Right atrium auricular region (tissue), 2 donors: ENCODE measurements at regions not wholly inside any gene's neighbourhood (a gene's known extent, or its start where the extent isn't known, plus 50 kb on each side); places are given as distances from the start of the nearest gene placed in this dataset.

Experiments
- DNase-seq: peaks from one replicate; pipeline ENCODE4 v3.0.0-alpha.2; 2019; ENCODE audit warnings: low spot score
- H3K27ac ChIP-seq, 2 donors: fragments of 200-600 bp; sonication (generic); 1 replicate in 1 of 2; 2 replicates in 1 of 2; pipeline ENCODE4 v1.5.1; 2016 to 2019
- H3K27me3 ChIP-seq, 2 donors: fragments of 200-600 bp; sonication (generic); one replicate each; pipeline versions ENCODE4 v1.5.1 to v1.6.0; 2017 to 2019
- H3K36me3 ChIP-seq: fragments of 200-600 bp; sonication (generic); one replicate; pipeline ENCODE4 v1.5.1; 2016
- H3K4me1 ChIP-seq, 2 donors: fragments of 200-600 bp; sonication (generic); one replicate each; pipeline versions ENCODE4 v1.5.1 to v1.6.0; 2017 to 2019
- H3K4me3 ChIP-seq, 2 donors: fragments of 200-600 bp; sonication (generic); 1 replicate in 1 of 2; 2 replicates in 1 of 2; pipeline ENCODE4 v1.5.1; 2017 to 2019; ENCODE audit warnings: mild to moderate bottlenecking in 1 of 2, moderate library complexity in 1 of 2
- H3K9me3 ChIP-seq, 2 donors: fragments of 200-600 bp; sonication (generic); one replicate each; pipeline ENCODE4 v1.5.1; 2019
- CTCF ChIP-seq, 2 donors: fragments of 200-600 bp; sonication (generic); IDR thresholded peaks; one replicate each; pipeline ENCODE4 v1.5.1; 2019; ENCODE audit warnings: antibody characterized with exemption in 2 of 2

GRCh38 chr5:25891691-25892090 is 1146.7 kb downstream of the CDH9 start:
- H3K4me1 ChIP-seq: no peaks in the 10 kb centered on the region
- H3K4me3 ChIP-seq: no peak overlapping the region
- H3K36me3 ChIP-seq: no peaks in the 10 kb centered on the region
- DNase-seq: no peak
- no peaks in the 10 kb centered on the region for H3K9me3 ChIP-seq
- no peaks in the 10 kb centered on the region for H3K27me3 ChIP-seq
- no peak overlapping the region for H3K27ac ChIP-seq
- no peak for TF ChIP-seq CTCF (IDR thresholded peaks at IDR 0.05)

- TF ChIP-seq CTCF (IDR thresholded peaks at IDR 0.05): no peak
- Histone ChIP-seq H3K4me3 (no peak overlapping the region), H3K4me1 (no peaks in the 10 kb centered on the region), H3K27ac (no peak overlapping the region), H3K36me3 (no peaks in the 10 kb centered on the region), H3K27me3 (no peaks in the 10 kb centered on the region), H3K9me3 (peaks cover 0 to 3% of the 10 kb centered on the region in 2 donors)
- no peak for DNase-seq
These were observed 1156.9 kb downstream of the CDH9 start for GRCh38 chr5:25881318-25882036.

GRCh38 chr5:25863811-25864210 is 1174.6 kb downstream of the CDH9 start:
- Histone ChIP-seq H3K27ac (no peak overlapping the region), H3K4me3 (no peak overlapping the region), H3K27me3 (no peaks in the 10 kb centered on the region), H3K9me3 (no peaks in the 10 kb centered on the region), H3K4me1 (no peaks in the 10 kb centered on the region), H3K36me3 (no peaks in the 10 kb centered on the region)
- no peak for TF ChIP-seq CTCF (IDR thresholded peaks at IDR 0.05)
- no peak for DNase-seq

- DNase-seq: no peak
- Histone ChIP-seq H3K27ac (no peak overlapping the region), H3K4me3 (no peak overlapping the region), H3K9me3 (no peaks in the 10 kb centered on the region), H3K4me1 (no peaks in the 10 kb centered on the region), H3K27me3 (no peaks in the 10 kb centered on the region), H3K36me3 (no peaks in the 10 kb centered on the region)
- no peak for TF ChIP-seq CTCF (IDR thresholded peaks at IDR 0.05)
These were observed 1176.1 kb downstream of the CDH9 start for GRCh38 chr5:25862276-25862675.

- Histone ChIP-seq H3K9me3 (no peaks in the 10 kb centered on the region), H3K27ac (no peak overlapping the region), H3K36me3 (no peaks in the 10 kb centered on the region), H3K4me3 (no peak overlapping the region), H3K27me3 (no peaks in the 10 kb centered on the region), H3K4me1 (no peaks in the 10 kb centered on the region)
- no peak for TF ChIP-seq CTCF (IDR thresholded peaks at IDR 0.05)
- no peak for DNase-seq
These were observed 1180.4 kb downstream of the CDH9 start for GRCh38 chr5:25858019-25858418.

- DNase-seq: no peak
- H3K9me3 ChIP-seq: no peaks in the 10 kb centered on the region
These were observed 1187.1 kb downstream of the CDH9 start for GRCh38 chr5:25851301-25851700.

More at GRCh38 chr5:25851301-25851700, 1187.1 kb downstream of the CDH9 start:
- no peak overlapping the region for H3K4me3 ChIP-seq
- no peak for TF ChIP-seq CTCF (IDR thresholded peaks at IDR 0.05)
- no peaks in the 10 kb centered on the region for H3K36me3 ChIP-seq
- H3K4me1 ChIP-seq: no peaks in the 10 kb centered on the region
- H3K27ac ChIP-seq: no peak overlapping the region
- no peaks in the 10 kb centered on the region for H3K27me3 ChIP-seq
